AG04449 (cell line): ENCODE measurements at regions not wholly inside any gene's neighbourhood (a gene's known extent, or its start where the extent isn't known, plus 50 kb on each side); places are given as distances from the start of the nearest gene placed in this dataset.

Experiments
- CTCF ChIA-PET: fragments of 350-600 bp; formaldehyde crosslinking; extraction: SDS; loops from one replicate; lab custom pipeline; 2021; ENCODE audit warnings: antibody characterized with exemption; lab: Yijun Ruan, JAX
- POLR2A ChIA-PET: fragments of 400-600, 350-600 bp; formaldehyde crosslinking; extraction: SDS; loops from one replicate; lab custom pipeline; 2020; ENCODE audit warnings: antibody characterized with exemption, inconsistent platforms; lab: Yijun Ruan, JAX
- DNase-seq: peaks from one replicate; pipeline ENCODE4 v3.0.0-alpha.2; 2010; ENCODE audit warnings: low read depth, low spot score
- H3K4me3 ChIP-seq: 2 replicates; pipeline ENCODE4 v1.5.1; 2011; ENCODE audit warnings: low read depth, mild to moderate bottlenecking, control low read depth, low read length
- TF ChIP-seq, protein P1 (sequence below): IDR thresholded peaks from one replicate; pipeline ENCODE4 v1.5.1; 2011; ENCODE audit warnings: mild to moderate bottlenecking, moderate library complexity, low read length, control low read depth, inconsistent platforms; ENCODE audit not compliant: insufficient read depth; ENCODE audit errors: missing control alignments

DNA sequence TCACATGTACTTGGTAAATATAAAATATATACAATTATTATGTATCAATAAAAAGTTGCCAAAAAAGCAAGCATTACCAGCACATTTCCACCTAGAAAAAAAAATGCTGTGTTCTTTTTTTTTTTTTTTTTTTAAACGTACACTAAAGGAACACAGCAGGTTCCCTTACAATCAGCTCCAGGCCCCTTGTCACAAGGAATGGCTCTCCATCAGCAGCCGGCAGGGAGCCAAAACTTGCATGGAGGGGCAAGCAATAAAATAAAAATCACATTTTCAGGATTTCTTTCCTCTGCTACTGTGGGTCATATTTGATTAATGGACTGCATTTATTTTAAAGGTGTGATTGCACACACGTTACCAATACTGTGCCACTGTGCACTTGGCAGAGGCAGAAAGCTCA, 460.3 kb downstream of the GPAT3 start:
- DNase-seq: no peak
- TF ChIP-seq, protein P1, sequence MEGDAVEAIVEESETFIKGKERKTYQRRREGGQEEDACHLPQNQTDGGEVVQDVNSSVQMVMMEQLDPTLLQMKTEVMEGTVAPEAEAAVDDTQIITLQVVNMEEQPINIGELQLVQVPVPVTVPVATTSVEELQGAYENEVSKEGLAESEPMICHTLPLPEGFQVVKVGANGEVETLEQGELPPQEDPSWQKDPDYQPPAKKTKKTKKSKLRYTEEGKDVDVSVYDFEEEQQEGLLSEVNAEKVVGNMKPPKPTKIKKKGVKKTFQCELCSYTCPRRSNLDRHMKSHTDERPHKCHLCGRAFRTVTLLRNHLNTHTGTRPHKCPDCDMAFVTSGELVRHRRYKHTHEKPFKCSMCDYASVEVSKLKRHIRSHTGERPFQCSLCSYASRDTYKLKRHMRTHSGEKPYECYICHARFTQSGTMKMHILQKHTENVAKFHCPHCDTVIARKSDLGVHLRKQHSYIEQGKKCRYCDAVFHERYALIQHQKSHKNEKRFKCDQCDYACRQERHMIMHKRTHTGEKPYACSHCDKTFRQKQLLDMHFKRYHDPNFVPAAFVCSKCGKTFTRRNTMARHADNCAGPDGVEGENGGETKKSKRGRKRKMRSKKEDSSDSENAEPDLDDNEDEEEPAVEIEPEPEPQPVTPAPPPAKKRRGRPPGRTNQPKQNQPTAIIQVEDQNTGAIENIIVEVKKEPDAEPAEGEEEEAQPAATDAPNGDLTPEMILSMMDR: no peak
- no peak overlapping the region for H3K4me3 ChIP-seq
- ChIA-PET CTCF (no interaction called here), POLR2A (no interaction called here)

DNA sequence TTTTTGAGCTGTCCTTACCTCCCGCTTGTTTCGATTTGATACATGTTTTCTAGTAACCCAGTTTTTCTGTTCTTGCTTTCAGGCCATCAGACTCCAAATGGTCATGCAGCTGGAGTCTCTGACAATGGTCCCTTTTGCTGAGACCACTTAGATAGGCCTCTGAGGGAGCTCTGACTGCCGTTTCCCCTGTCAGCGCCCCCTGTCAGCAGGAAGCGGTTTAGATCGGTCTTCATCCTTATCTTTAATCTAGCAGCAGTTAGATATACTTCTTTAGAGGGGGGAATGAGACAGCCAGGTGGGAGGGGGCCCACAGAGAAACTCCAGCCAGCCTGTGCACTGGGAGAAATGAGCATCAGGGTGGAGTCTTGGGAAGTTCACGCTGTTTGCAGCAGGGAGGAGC, 457.9 kb downstream of the GPAT3 start:
- POLR2A ChIA-PET: no interaction called here
- TF ChIP-seq, protein P1: no peak
- H3K4me3 ChIP-seq: no peak overlapping the region
- no peak for DNase-seq
- CTCF ChIA-PET: interaction anchor here (1.0 to 1.7 kb wide), 2 partner anchors 223 kb away, joined by 3 to 5 read pairs; no protein-coding TSS in a partner anchor

DNA sequence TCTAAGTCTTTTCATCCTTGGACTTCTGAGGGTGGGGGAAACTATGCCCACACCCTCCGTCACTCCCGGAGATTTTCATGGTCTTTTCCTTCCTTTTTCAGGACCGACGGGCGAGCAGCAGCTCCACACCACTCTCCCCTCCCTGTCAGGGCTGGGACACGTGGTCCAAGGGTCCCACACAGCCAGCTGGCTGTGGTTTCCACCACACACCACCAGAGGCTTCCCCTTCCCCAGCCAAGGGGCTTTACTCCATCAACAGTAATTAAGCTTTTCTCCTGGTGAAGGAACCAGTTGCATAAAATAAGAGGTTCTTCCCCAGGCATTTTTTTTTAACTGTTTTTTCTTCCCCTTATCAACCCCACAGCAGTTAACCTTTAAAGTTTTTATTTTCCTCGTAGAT, 453.9 kb downstream of the GPAT3 start:
- POLR2A ChIA-PET: no interaction called here
- no peak overlapping the region for H3K4me3 ChIP-seq
- CTCF ChIA-PET: interaction anchor here (2.0 kb wide), 1 partner anchor 28 kb away, joined by 5 read pairs; no protein-coding TSS in a partner anchor
- TF ChIP-seq, protein P1: no peak
- no peak for DNase-seq

DNA sequence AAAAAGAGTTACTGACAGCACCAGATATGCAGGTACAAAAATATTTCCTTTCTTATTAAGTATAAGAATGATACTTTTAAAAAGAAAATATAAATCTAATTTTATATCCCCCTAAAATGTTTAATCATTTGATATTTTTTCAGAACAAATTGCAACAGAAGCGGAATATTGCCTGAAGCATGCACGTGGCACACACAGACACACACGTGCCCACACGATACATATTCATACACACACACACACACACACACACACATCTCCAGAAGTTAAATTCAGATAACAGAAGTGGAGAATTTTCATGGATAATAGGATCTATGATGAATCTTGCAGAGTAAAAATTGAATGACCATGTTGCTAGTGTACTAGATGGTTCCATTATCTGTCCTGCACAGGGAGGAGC, 445.2 kb downstream of the GPAT3 start:
- CTCF ChIA-PET: no interaction called here
- POLR2A ChIA-PET: no interaction called here
- DNase-seq: no peak
- TF ChIP-seq, protein P1: no peak
- no peak overlapping the region for H3K4me3 ChIP-seq

DNA sequence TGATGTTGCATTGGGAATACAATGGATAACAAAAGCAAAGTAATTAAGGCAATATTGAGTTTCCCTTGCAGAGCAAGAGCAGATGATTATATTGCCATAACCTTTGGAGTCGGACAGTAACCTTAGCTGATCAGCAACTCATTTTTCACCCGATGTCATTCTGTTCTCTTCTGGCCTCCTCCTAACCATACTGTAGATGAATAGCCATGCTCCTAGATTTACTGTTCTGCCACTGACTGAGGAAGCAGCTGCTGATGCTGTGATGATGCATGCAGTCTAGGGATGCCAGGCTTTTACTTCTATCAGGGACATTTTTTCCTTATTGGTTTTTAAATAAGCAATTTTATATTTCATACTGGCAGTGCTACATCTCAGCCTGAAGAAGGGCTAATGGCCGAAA, 443.9 kb downstream of the GPAT3 start:
- no peak for DNase-seq
- no peak overlapping the region for H3K4me3 ChIP-seq
- ChIA-PET POLR2A (no interaction called here), CTCF (no interaction called here)
- TF ChIP-seq, protein P1: no peak

DNA sequence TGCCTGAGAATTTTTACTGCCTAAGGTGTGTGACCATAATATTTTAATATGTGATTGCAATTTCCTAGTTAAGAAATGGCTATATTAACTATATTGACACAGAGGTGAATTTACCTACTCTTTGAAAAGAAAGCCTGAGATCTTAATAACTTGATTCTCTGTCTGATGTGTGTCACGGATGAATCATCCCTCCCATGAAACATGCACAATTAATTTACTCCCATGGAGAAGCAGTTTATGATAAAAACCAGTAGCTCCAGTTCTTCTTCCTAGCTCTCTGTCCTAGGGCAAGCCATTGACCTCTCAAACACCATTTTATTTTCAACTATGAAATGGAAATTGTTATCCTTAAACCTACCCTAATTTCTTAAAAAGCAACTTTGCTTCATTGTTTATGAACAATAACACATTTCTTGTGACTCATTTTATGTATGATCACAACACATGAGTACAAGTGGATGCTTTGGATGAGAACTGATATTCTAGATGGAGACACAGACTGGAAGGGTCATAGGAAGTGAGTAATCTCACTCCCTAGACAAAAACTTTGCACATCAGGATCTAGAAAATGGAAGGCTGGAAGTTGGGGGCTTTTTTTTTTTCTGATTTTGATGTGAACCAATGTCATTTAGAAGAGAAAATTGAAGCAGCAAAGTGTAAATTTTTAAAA, 438.3 kb downstream of the GPAT3 start:
- DNase-seq: no peak
- no peak overlapping the region for H3K4me3 ChIP-seq
- ChIA-PET CTCF (no interaction called here), POLR2A (no interaction called here)
- TF ChIP-seq, protein P1: no peak
